Peyer's patch (tissue), 4 donors: ENCODE measurements at regions not wholly inside any gene's neighbourhood (a gene's known extent, or its start where the extent isn't known, plus 50 kb on each side); places are given as distances from the start of the nearest gene placed in this dataset.

Source experiments
- POLR2A ChIP-seq, 2 donors: fragments of 450-650 bp; IDR thresholded peaks; one replicate each; pipeline ENCODE4 v1.5.1; 2017; ENCODE audit warnings: antibody characterized with exemption in 2 of 2, mild to moderate bottlenecking in 2 of 2, moderate library complexity in 2 of 2
- TF ChIP-seq, protein P1 (sequence below), 6 experiments: fragments of 450-650 bp in 4 of 6; fragments of 200-600 bp in 2 of 6; sonication (generic) in 1 of 6; IDR thresholded peaks; one replicate each; pipeline ENCODE4 v1.5.1; 2017 to 2019; ENCODE audit warnings: antibody characterized with exemption in 6 of 6, mild to moderate bottlenecking in 3 of 6, moderate library complexity in 1 of 6

DNA sequence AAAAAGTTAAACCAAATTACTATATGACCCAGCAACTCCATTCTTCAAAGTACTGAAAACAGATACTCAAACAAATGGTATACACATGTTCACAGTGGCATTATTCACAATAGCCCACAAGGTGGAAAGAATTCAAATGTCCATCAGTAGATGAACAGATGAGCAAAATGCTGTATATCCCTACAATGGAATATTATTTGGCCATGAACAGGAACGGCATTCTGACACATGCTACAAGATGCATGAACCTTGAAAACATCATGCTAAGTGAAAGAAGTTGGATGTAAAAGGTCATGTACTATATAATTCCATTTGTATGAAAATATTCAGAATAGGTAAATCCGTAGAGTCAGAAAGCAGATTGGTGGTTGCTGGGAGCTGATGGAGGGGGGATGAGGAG lies 73.5 kb upstream of the XYLT1 start:
- TF ChIP-seq, protein P1, sequence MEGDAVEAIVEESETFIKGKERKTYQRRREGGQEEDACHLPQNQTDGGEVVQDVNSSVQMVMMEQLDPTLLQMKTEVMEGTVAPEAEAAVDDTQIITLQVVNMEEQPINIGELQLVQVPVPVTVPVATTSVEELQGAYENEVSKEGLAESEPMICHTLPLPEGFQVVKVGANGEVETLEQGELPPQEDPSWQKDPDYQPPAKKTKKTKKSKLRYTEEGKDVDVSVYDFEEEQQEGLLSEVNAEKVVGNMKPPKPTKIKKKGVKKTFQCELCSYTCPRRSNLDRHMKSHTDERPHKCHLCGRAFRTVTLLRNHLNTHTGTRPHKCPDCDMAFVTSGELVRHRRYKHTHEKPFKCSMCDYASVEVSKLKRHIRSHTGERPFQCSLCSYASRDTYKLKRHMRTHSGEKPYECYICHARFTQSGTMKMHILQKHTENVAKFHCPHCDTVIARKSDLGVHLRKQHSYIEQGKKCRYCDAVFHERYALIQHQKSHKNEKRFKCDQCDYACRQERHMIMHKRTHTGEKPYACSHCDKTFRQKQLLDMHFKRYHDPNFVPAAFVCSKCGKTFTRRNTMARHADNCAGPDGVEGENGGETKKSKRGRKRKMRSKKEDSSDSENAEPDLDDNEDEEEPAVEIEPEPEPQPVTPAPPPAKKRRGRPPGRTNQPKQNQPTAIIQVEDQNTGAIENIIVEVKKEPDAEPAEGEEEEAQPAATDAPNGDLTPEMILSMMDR (IDR thresholded peaks at IDR 0.05): no peak
- no peak for TF ChIP-seq POLR2A (IDR thresholded peaks at IDR 0.05)
